ENCODE measurements at regions not wholly inside any gene's neighbourhood (a gene's known extent, or its start where the extent isn't known, plus 50 kb on each side); places are given as distances from the start of the nearest gene placed in this dataset.

- no peak for TF ChIP-seq CTCF (IDR thresholded peaks at IDR 0.05; ENCODE audit: borderline replicate concordance, insufficient read depth, low read depth, low read length)
- no peak overlapping the region for H3K4me3 ChIP-seq (ENCODE audit: low read depth, low read length)
Observed at GRCh38 chr2:144088863-144089262, 431.1 kb downstream of the ZEB2 start.

GRCh38 chr2:144086965-144087364, 433.0 kb downstream of the ZEB2 start:
- no peak for TF ChIP-seq CTCF (IDR thresholded peaks at IDR 0.05; ENCODE audit: borderline replicate concordance, insufficient read depth, low read depth, low read length)
- H3K4me3 ChIP-seq (ENCODE audit: low read depth, low read length) = no peak overlapping the region

GRCh38 chr2:144085016-144085415, 434.9 kb downstream of the ZEB2 start:
- H3K4me3 ChIP-seq (ENCODE audit: low read depth, low read length) = no peak overlapping the region
- no peak for TF ChIP-seq CTCF (IDR thresholded peaks at IDR 0.05; ENCODE audit: borderline replicate concordance, insufficient read depth, low read depth, low read length)

- no peak overlapping the region for H3K4me3 ChIP-seq (ENCODE audit: low read depth, low read length)
- no peak for TF ChIP-seq CTCF (IDR thresholded peaks at IDR 0.05; ENCODE audit: borderline replicate concordance, insufficient read depth, low read depth, low read length)
Observed at GRCh38 chr2:144084114-144084661, 435.7 kb downstream of the ZEB2 start.

GRCh38 chr2:144083211-144083610, 436.7 kb downstream of the ZEB2 start:
- no peak for TF ChIP-seq CTCF (IDR thresholded peaks at IDR 0.05; ENCODE audit: borderline replicate concordance, insufficient read depth, low read depth, low read length)

GRCh38 chr2:144082777-144083176, 437.1 kb downstream of the ZEB2 start:
- H3K4me3 ChIP-seq (ENCODE audit: low read depth, low read length) = no peak overlapping the region
- TF ChIP-seq CTCF (IDR thresholded peaks at IDR 0.05; ENCODE audit: borderline replicate concordance, insufficient read depth, low read depth, low read length) = no peak

More at GRCh38 chr2:144083211-144083610, 436.7 kb downstream of the ZEB2 start:
- no peak overlapping the region for H3K4me3 ChIP-seq (ENCODE audit: low read depth, low read length)

- H3K4me3 ChIP-seq (ENCODE audit: low read depth, low read length) = no peak overlapping the region
- no peak for TF ChIP-seq CTCF (IDR thresholded peaks at IDR 0.05; ENCODE audit: borderline replicate concordance, insufficient read depth, low read depth, low read length)
Observed at GRCh38 chr2:144082327-144082726, 437.6 kb downstream of the ZEB2 start.
